HEK293 (cell line): ENCODE measurements at regions not wholly inside any gene's neighbourhood (a gene's known extent, or its start where the extent isn't known, plus 50 kb on each side); places are given as distances from the start of the nearest gene placed in this dataset.

Source experiments
- CTCF ChIA-PET: fragments of 350-600 bp; formaldehyde crosslinking; extraction: SDS; loops from one replicate; lab custom pipeline; 2021; ENCODE audit warnings: antibody characterized with exemption; lab: Yijun Ruan, JAX
- POLR2A ChIA-PET: fragments of 300-600 bp; formaldehyde crosslinking; extraction: SDS; loops from one replicate; lab custom pipeline; 2020; ENCODE audit warnings: antibody characterized with exemption, inconsistent platforms; lab: Yijun Ruan, JAX
- H3K27ac ChIP-seq: fragments of 200-500 bp; sonication (Bioruptor generic); 2 replicates; pipeline ENCODE4 v1.5.1; 2014; ENCODE audit warnings: low read depth, low read length, control low read depth, inconsistent platforms; ENCODE audit errors: extremely low read depth
- H3K36me3 ChIP-seq, 2 experiments: fragments of 200-500 bp in 1 of 2; sonication (Bioruptor generic) in 1 of 2; 1 replicate in 1 of 2; 2 replicates in 1 of 2; pipeline ENCODE4 v1.5.1; 2014 to 2017; ENCODE audit warnings: inconsistent platforms in 2 of 2, low read length in 2 of 2; ENCODE audit not compliant: control insufficient read depth in 2 of 2, insufficient read depth in 1 of 2
- H3K4me1 ChIP-seq: fragments of 200-500 bp; sonication (Bioruptor generic); 2 replicates; pipeline ENCODE4 v1.5.1; 2014; ENCODE audit warnings: mild to moderate bottlenecking, low read length, inconsistent platforms; ENCODE audit not compliant: control insufficient read depth, insufficient read depth
- H3K4me3 ChIP-seq: 2 replicates; pipeline ENCODE4 v1.5.1; 2011; ENCODE audit warnings: low read depth, mild to moderate bottlenecking, control low read depth, low read length, moderate library complexity
- H3K9me3 ChIP-seq: fragments of 200-500 bp; sonication (Bioruptor generic); 2 replicates; pipeline ENCODE4 v1.5.1; 2014; ENCODE audit warnings: low read depth, low read length, inconsistent platforms; ENCODE audit not compliant: control insufficient read depth, insufficient read depth
- HOXC10 ChIP-seq: sonication (generic); formaldehyde crosslinking; IDR thresholded peaks from 2 replicates; pipeline ENCODE4 v1.8.1; 2023; ENCODE audit warnings: mild to moderate bottlenecking, missing genetic modification reagents
- HOXD13 ChIP-seq: sonication (generic); formaldehyde crosslinking; IDR thresholded peaks from 2 replicates; pipeline ENCODE4 v1.8.0; 2022; ENCODE audit warnings: missing genetic modification reagents, borderline replicate concordance
- SALL2 ChIP-seq: fragments of 450-650 bp; formaldehyde crosslinking; IDR thresholded peaks from 2 replicates; pipeline ENCODE4 v1.5.0; 2017; ENCODE audit warnings: missing biosample characterization, mild to moderate bottlenecking, missing genetic modification characterization, borderline replicate concordance
- ZBTB7A ChIP-seq: fragments of 450-650 bp; formaldehyde crosslinking; IDR thresholded peaks from 2 replicates; pipeline ENCODE4 v1.5.1; 2016; ENCODE audit warnings: low read depth, missing biosample characterization, missing genetic modification characterization
- ZFP69B ChIP-seq: fragments of 450-650 bp; formaldehyde crosslinking; IDR thresholded peaks from 2 replicates; pipeline ENCODE4 v1.5.1; 2016; ENCODE audit warnings: missing biosample characterization, missing genetic modification characterization
- ZNF146 ChIP-seq: fragments of 450-650 bp; formaldehyde crosslinking; IDR thresholded peaks from 2 replicates; pipeline ENCODE4 v1.5.1; 2016; ENCODE audit warnings: missing biosample characterization, missing genetic modification characterization
- ZNF239 ChIP-seq: fragments of 450-650 bp; formaldehyde crosslinking; IDR thresholded peaks from 2 replicates; pipeline ENCODE4 v1.5.1; 2016; ENCODE audit warnings: missing biosample characterization, missing genetic modification characterization
- ZNF544 ChIP-seq: fragments of 450-650 bp; formaldehyde crosslinking; IDR thresholded peaks from 2 replicates; pipeline ENCODE4 v1.5.0; 2017; ENCODE audit warnings: missing biosample characterization, missing genetic modification characterization
- ZNF747 ChIP-seq: fragments of 450-650 bp; formaldehyde crosslinking; IDR thresholded peaks from 2 replicates; pipeline ENCODE4 v1.5.1; 2016; ENCODE audit warnings: missing biosample characterization, missing genetic modification characterization
- ZNF785 ChIP-seq: fragments of 450-650 bp; formaldehyde crosslinking; IDR thresholded peaks from 2 replicates; pipeline ENCODE4 v1.5.1; 2016; ENCODE audit warnings: missing biosample characterization, missing genetic modification characterization
- ZNF791 ChIP-seq: fragments of 450-650 bp; formaldehyde crosslinking; IDR thresholded peaks from 2 replicates; pipeline ENCODE4 v1.5.1; 2016; ENCODE audit warnings: missing biosample characterization, missing genetic modification characterization
- ZNF837 ChIP-seq: fragments of 450-650 bp; formaldehyde crosslinking; IDR thresholded peaks from 2 replicates; pipeline ENCODE4 v1.5.1; 2016; ENCODE audit warnings: missing biosample characterization, missing genetic modification characterization
- TF ChIP-seq, protein P1 (sequence below): fragments of 450-650 bp; formaldehyde crosslinking; optimal IDR thresholded peaks from 2 replicates; pipeline ENCODE3; 2016; ENCODE audit warnings: missing biosample characterization, mild to moderate bottlenecking, missing genetic modification characterization
- TF ChIP-seq, protein P2 (sequence below): fragments of 450-650 bp; formaldehyde crosslinking; IDR thresholded peaks from 2 replicates; pipeline ENCODE4 v1.5.1; 2016; ENCODE audit warnings: missing biosample characterization, missing genetic modification characterization
- TF ChIP-seq, protein P3 (sequence below): fragments of 450-650 bp; formaldehyde crosslinking; IDR thresholded peaks from 2 replicates; pipeline ENCODE4 v1.5.1; 2016; ENCODE audit warnings: missing biosample characterization, missing genetic modification characterization
- TF ChIP-seq, protein P4 (sequence below): fragments of 450-650 bp; formaldehyde crosslinking; IDR thresholded peaks from 2 replicates; pipeline ENCODE4 v1.5.1; 2016; ENCODE audit warnings: missing biosample characterization, missing genetic modification characterization
- TF ChIP-seq, protein P5 (sequence below): fragments of 450-650 bp; formaldehyde crosslinking; IDR thresholded peaks from 2 replicates; pipeline ENCODE4 v1.5.1; 2016; ENCODE audit warnings: missing biosample characterization, missing genetic modification characterization

DNA sequence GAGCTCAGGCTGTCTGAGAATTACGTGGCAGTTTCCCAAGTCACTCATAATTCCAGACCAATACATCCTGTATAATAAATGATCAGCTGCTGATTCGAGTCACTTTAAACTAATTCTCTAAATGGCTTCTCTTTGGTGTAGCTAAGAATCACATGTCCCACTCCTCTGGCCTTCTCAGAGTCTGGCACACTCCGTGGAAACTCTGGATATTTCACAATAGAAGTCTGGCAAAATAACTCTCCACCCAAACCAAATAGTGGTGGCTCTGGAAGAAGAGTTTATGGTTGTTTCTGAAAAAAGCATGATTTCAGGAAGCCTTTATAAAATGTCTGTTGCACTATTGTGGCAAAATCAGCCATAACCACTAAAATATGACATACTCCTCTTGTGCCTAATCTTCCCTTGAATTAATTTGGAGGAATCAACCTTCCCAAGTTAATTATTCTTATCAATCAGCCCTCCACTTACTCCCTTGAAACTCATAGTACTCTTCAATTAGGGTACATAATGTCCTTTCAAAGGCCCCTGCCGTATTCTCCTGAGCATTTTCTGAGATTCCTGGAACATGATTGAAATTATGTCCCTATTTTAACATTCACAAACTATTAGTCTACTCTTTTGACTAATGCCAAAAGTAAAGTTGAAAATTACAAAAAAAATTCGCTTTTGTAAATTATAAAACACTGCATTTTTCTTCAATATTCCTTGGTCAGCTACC is 991.6 kb downstream of the FAT4 start (continued):
- TF ChIP-seq, protein P1, sequence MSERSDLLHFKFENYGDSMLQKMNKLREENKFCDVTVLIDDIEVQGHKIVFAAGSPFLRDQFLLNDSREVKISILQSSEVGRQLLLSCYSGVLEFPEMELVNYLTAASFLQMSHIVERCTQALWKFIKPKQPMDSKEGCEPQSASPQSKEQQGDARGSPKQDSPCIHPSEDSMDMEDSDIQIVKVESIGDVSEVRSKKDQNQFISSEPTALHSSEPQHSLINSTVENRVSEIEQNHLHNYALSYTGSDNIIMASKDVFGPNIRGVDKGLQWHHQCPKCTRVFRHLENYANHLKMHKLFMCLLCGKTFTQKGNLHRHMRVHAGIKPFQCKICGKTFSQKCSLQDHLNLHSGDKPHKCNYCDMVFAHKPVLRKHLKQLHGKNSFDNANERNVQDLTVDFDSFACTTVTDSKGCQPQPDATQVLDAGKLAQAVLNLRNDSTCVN = no peak
- TF ChIP-seq, protein P2, sequence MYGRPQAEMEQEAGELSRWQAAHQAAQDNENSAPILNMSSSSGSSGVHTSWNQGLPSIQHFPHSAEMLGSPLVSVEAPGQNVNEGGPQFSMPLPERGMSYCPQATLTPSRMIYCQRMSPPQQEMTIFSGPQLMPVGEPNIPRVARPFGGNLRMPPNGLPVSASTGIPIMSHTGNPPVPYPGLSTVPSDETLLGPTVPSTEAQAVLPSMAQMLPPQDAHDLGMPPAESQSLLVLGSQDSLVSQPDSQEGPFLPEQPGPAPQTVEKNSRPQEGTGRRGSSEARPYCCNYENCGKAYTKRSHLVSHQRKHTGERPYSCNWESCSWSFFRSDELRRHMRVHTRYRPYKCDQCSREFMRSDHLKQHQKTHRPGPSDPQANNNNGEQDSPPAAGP (tag by site-specific recombination) = no peak
- TF ChIP-seq, protein P3, sequence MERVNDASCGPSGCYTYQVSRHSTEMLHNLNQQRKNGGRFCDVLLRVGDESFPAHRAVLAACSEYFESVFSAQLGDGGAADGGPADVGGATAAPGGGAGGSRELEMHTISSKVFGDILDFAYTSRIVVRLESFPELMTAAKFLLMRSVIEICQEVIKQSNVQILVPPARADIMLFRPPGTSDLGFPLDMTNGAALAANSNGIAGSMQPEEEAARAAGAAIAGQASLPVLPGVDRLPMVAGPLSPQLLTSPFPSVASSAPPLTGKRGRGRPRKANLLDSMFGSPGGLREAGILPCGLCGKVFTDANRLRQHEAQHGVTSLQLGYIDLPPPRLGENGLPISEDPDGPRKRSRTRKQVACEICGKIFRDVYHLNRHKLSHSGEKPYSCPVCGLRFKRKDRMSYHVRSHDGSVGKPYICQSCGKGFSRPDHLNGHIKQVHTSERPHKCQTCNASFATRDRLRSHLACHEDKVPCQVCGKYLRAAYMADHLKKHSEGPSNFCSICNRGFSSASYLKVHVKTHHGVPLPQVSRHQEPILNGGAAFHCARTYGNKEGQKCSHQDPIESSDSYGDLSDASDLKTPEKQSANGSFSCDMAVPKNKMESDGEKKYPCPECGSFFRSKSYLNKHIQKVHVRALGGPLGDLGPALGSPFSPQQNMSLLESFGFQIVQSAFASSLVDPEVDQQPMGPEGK (tag by site-specific recombination) = no peak
- TF ChIP-seq ZNF146 (no peak), ZBTB7A (tag by site-specific recombination) (no peak), ZNF544 (tag by site-specific recombination) (no peak), ZNF239 (tag by site-specific recombination) (no peak), ZNF747 (no peak), HOXC10 (CRISPR knock-in tag) (no peak), ZNF785 (tag by site-specific recombination) (no peak)
- TF ChIP-seq, protein P4, sequence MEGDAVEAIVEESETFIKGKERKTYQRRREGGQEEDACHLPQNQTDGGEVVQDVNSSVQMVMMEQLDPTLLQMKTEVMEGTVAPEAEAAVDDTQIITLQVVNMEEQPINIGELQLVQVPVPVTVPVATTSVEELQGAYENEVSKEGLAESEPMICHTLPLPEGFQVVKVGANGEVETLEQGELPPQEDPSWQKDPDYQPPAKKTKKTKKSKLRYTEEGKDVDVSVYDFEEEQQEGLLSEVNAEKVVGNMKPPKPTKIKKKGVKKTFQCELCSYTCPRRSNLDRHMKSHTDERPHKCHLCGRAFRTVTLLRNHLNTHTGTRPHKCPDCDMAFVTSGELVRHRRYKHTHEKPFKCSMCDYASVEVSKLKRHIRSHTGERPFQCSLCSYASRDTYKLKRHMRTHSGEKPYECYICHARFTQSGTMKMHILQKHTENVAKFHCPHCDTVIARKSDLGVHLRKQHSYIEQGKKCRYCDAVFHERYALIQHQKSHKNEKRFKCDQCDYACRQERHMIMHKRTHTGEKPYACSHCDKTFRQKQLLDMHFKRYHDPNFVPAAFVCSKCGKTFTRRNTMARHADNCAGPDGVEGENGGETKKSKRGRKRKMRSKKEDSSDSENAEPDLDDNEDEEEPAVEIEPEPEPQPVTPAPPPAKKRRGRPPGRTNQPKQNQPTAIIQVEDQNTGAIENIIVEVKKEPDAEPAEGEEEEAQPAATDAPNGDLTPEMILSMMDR (tag by site-specific recombination) = no peak
- TF ChIP-seq, protein P5, sequence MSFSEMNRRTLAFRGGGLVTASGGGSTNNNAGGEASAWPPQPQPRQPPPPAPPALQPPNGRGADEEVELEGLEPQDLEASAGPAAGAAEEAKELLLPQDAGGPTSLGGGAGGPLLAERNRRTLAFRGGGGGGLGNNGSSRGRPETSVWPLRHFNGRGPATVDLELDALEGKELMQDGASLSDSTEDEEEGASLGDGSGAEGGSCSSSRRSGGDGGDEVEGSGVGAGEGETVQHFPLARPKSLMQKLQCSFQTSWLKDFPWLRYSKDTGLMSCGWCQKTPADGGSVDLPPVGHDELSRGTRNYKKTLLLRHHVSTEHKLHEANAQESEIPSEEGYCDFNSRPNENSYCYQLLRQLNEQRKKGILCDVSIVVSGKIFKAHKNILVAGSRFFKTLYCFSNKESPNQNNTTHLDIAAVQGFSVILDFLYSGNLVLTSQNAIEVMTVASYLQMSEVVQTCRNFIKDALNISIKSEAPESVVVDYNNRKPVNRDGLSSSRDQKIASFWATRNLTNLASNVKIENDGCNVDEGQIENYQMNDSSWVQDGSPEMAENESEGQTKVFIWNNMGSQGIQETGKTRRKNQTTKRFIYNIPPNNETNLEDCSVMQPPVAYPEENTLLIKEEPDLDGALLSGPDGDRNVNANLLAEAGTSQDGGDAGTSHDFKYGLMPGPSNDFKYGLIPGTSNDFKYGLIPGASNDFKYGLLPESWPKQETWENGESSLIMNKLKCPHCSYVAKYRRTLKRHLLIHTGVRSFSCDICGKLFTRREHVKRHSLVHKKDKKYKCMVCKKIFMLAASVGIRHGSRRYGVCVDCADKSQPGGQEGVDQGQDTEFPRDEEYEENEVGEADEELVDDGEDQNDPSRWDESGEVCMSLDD (tag by site-specific recombination) = no peak
- TF ChIP-seq, all 188 proteins: peak for 0

DNA sequence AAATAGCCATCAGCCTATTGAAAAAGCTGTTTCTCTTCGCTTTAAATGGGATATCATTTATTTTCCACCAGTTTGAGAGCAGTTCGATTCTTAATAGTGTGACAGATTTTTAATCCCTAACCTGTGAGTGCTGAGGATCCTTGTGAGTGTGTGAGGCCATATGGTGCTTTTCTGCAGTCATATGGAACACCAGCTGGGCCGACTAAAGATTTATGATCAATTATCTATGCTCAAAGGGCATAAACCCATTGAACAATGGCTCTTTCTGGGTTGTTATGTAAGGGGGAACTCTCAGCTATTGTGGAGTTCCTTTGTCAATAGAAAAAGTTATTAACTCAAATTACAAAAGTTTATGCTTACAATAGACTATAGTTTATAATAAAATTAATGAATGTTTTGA is 1003.6 kb downstream of the FAT4 start:
- Histone ChIP-seq H3K9me3 (no peaks in the 10 kb centered on the region), H3K27ac (no peak overlapping the region), H3K4me1 (no peaks in the 10 kb centered on the region), H3K36me3 (no peaks in the 10 kb centered on the region), H3K4me3 (no peak overlapping the region)
- ChIA-PET POLR2A (no interaction called here), CTCF (no interaction called here)
- TF ChIP-seq HOXD13 (CRISPR knock-in tag) (no peak), ZNF837 (tag by site-specific recombination) (no peak), SALL2 (no peak), ZFP69B (tag by site-specific recombination) (no peak), ZNF791 (tag by site-specific recombination) (no peak)
